Keratinocyte (primary cell): ENCODE measurements at regions not wholly inside any gene's neighbourhood (a gene's known extent, or its start where the extent isn't known, plus 50 kb on each side); places are given as distances from the start of the nearest gene placed in this dataset.

Experiments used
- EZH2 ChIP-seq: IDR thresholded peaks from one replicate; pipeline ENCODE4 v1.6.1; 2012; ENCODE audit warnings: inconsistent platforms, mild to moderate bottlenecking, low read length, moderate library complexity
- TF ChIP-seq, protein P1 (sequence below), 3 experiments: IDR thresholded peaks in 1 of 3; conservative IDR thresholded peaks in 1 of 3; optimal IDR thresholded peaks in 1 of 3; 2 replicates in 2 of 3; 3 replicates in 1 of 3; pipeline versions ENCODE3 to v1.5.1; 2011; ENCODE audit warnings: low read length in 3 of 3, mild to moderate bottlenecking in 3 of 3, moderate library complexity in 2 of 3, control low read depth in 1 of 3, inconsistent platforms in 1 of 3; ENCODE audit not compliant: insufficient read depth in 2 of 3; ENCODE audit errors: extremely low read depth in 1 of 3

DNA sequence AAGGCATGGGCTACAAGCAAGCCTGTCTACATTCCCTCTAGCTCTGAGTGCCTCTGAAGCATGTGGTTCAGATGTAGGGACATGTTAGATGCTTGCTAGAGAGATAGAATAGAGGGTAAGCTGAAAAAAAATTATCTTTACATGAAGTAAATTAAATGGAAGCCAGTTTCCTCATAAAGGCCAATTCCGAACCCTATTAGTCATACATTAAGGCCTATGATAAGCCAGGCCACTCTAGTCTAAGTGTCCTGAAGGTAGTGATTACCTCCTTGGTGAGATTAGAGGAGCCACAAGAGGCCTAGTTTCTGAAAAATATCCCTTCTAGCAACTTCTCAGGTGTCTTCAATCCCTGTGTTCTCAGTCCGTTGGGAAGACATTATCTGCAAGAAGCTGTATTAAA lies 72.4 kb upstream of the NPAS2 start:
- TF ChIP-seq, protein P1, sequence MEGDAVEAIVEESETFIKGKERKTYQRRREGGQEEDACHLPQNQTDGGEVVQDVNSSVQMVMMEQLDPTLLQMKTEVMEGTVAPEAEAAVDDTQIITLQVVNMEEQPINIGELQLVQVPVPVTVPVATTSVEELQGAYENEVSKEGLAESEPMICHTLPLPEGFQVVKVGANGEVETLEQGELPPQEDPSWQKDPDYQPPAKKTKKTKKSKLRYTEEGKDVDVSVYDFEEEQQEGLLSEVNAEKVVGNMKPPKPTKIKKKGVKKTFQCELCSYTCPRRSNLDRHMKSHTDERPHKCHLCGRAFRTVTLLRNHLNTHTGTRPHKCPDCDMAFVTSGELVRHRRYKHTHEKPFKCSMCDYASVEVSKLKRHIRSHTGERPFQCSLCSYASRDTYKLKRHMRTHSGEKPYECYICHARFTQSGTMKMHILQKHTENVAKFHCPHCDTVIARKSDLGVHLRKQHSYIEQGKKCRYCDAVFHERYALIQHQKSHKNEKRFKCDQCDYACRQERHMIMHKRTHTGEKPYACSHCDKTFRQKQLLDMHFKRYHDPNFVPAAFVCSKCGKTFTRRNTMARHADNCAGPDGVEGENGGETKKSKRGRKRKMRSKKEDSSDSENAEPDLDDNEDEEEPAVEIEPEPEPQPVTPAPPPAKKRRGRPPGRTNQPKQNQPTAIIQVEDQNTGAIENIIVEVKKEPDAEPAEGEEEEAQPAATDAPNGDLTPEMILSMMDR (optimal IDR thresholded peaks at IDR 0.05 in 1 of 3, IDR thresholded peaks at IDR 0.05 in 1 of 3, conservative IDR thresholded peaks at IDR 0.05 in 1 of 3; ENCODE audit: extremely low read depth in 1 of 3, insufficient read depth in 2 of 3, low read length in 3 of 3): no peak
- TF ChIP-seq EZH2: no peak
